Naive thymus-derived CD8-positive, alpha-beta T cell (primary cell): ENCODE measurements at regions not wholly inside any gene's neighbourhood (a gene's known extent, or its start where the extent isn't known, plus 50 kb on each side); places are given as distances from the start of the nearest gene placed in this dataset.

Experiments used
- ATAC-seq, 2 donors: fragments of 150-1000 bp; cut with Tn5 transposase in 1 of 2; sonication (Bioruptor Pico), chemical (Tn5 transposase) in 1 of 2; 1 replicate in 1 of 2; 2 replicates in 1 of 2; pipeline ENCODE4 v1.10.0; 2021; ENCODE audit warnings: mild to moderate bottlenecking in 2 of 2, moderate library complexity in 2 of 2
- POLR2A ChIA-PET: fragments of 350-600 bp; sonication (Branson Sonifier 250); formaldehyde crosslinking; loops from one replicate; lab custom pipeline; 2021; ENCODE audit warnings: antibody characterized with exemption; lab: Charles Lee
- DNase-seq, 10 donors: peaks; one replicate each; pipeline versions ENCODE4 v3.0.0 to v3.0.0-alpha.2; 2020 to 2022
- H3K27ac Mint-ChIP-seq, 10 donors: one replicate each; pipeline ENCODE4 v1.8.0; 2020 to 2022; ENCODE audit warnings: mild to moderate bottlenecking in 10 of 10, mixed read lengths in 10 of 10, moderate library complexity in 4 of 10, inconsistent platforms in 1 of 10
- H3K27me3 Mint-ChIP-seq, 5 donors: one replicate each; pipeline ENCODE4 v1.8.0; 2021 to 2022; ENCODE audit warnings: mixed read lengths in 5 of 5
- H3K36me3 Mint-ChIP-seq, 3 donors: one replicate each; pipeline ENCODE4 v1.8.0; 2020 to 2022; ENCODE audit warnings: mixed read lengths in 3 of 3, mild to moderate bottlenecking in 2 of 3, inconsistent platforms in 1 of 3
- H3K4me1 Mint-ChIP-seq, 4 donors: one replicate each; pipeline ENCODE4 v1.8.0; 2021 to 2022; ENCODE audit warnings: mixed read lengths in 4 of 4
- H3K4me3 Mint-ChIP-seq, 10 donors: one replicate each; pipeline ENCODE4 v1.8.0; 2020 to 2022; ENCODE audit warnings: mild to moderate bottlenecking in 10 of 10, mixed read lengths in 10 of 10, moderate library complexity in 6 of 10, inconsistent platforms in 1 of 10
- H3K9me3 Mint-ChIP-seq, 9 donors: one replicate each; pipeline ENCODE4 v1.8.0; 2020 to 2022; ENCODE audit warnings: mixed read lengths in 9 of 9, mild to moderate bottlenecking in 3 of 9, inconsistent platforms in 1 of 9, moderate library complexity in 1 of 9

GRCh38 chr14:103214461-103214958 lies 91.2 kb downstream of the TNFAIP2 start:
- no peak for DNase-seq
- POLR2A ChIA-PET = no interaction called here
- H3K36me3 Mint-ChIP-seq = no peaks in the 10 kb centered on the region
- peak overlapping the region in 1 of 10 donors; percentile 34 for H3K27ac Mint-ChIP-seq
- H3K9me3 Mint-ChIP-seq = peaks cover 0 to 2% (median 0%) of the 10 kb centered on the region in 9 donors
- H3K4me1 Mint-ChIP-seq = peaks cover 0 to 2% (median under 1%) of the 10 kb centered on the region in 4 donors
- H3K27me3 Mint-ChIP-seq = peaks cover 21 to 60% (median 48%) of the 10 kb centered on the region in 5 donors
- no peak for ATAC-seq
- H3K4me3 Mint-ChIP-seq = no peak overlapping the region

GRCh38 chr14:103216399-103216798 lies 93.1 kb downstream of the TNFAIP2 start:
- Mint-ChIP-seq H3K4me1 (peaks cover 0 to 7% (median 3%) of the 10 kb centered on the region in 4 donors), H3K27ac (no peak overlapping the region), H3K9me3 (peaks cover 0 to 2% (median 0%) of the 10 kb centered on the region in 9 donors), H3K36me3 (no peaks in the 10 kb centered on the region), H3K4me3 (no peak overlapping the region), H3K27me3 (peaks cover 21 to 57% (median 50%) of the 10 kb centered on the region in 5 donors)
- ATAC-seq (no peak), DNase-seq (no peak)
- POLR2A ChIA-PET = no interaction called here

GRCh38 chr14:103216857-103217256 lies 93.6 kb downstream of the TNFAIP2 start:
- peaks cover 23 to 61% (median 53%) of the 10 kb centered on the region in 5 donors for H3K27me3 Mint-ChIP-seq
- ATAC-seq = no peak

GRCh38 chr14:103217538-103217937 lies 94.3 kb downstream of the TNFAIP2 start:
- Mint-ChIP-seq H3K36me3 (no peaks in the 10 kb centered on the region), H3K9me3 (peaks cover 0 to 2% (median 0%) of the 10 kb centered on the region in 9 donors), H3K27ac (no peak overlapping the region), H3K4me3 (no peak overlapping the region), H3K27me3 (peaks cover 18 to 65% (median 48%) of the 10 kb centered on the region in 5 donors), H3K4me1 (peaks cover 0 to 7% (median 3%) of the 10 kb centered on the region in 4 donors)
- POLR2A ChIA-PET = interaction anchor here (0.7 kb wide), 1 partner anchor 520 kb away, joined by 4 read pairs; no protein-coding TSS in a partner anchor
- no peak for ATAC-seq
- DNase-seq = no peak

More at GRCh38 chr14:103216857-103217256, 93.6 kb downstream of the TNFAIP2 start:
- DNase-seq = no peak
- Mint-ChIP-seq H3K27ac (no peak overlapping the region), H3K9me3 (peaks cover 0 to 2% (median 0%) of the 10 kb centered on the region in 9 donors), H3K36me3 (no peaks in the 10 kb centered on the region), H3K4me1 (peaks cover 0 to 7% (median 3%) of the 10 kb centered on the region in 4 donors), H3K4me3 (no peak overlapping the region)
- POLR2A ChIA-PET = interaction anchor here (0.7 kb wide), 1 partner anchor 521 kb away, joined by 4 read pairs; no protein-coding TSS in a partner anchor

GRCh38 chr14:103220134-103220981 lies 97.1 kb downstream of the TNFAIP2 start:
- POLR2A ChIA-PET = no interaction called here
- H3K4me1 Mint-ChIP-seq = peaks cover 0 to 7% (median 3%) of the 10 kb centered on the region in 4 donors
- H3K27ac Mint-ChIP-seq = no peak overlapping the region
- peaks cover 0 to 2% (median 0%) of the 10 kb centered on the region in 9 donors for H3K9me3 Mint-ChIP-seq
- no peak for ATAC-seq
- DNase-seq = no peak
- peak overlapping the region in 3 of 10 donors; percentile 38 to 56 (median 45) for H3K4me3 Mint-ChIP-seq
- H3K27me3 Mint-ChIP-seq = peaks cover 19 to 67% (median 37%) of the 10 kb centered on the region in 5 donors
- H3K36me3 Mint-ChIP-seq = no peaks in the 10 kb centered on the region

GRCh38 chr14:103220982-103221641 lies 97.9 kb downstream of the TNFAIP2 start:
- Mint-ChIP-seq H3K27me3 (peaks cover 15 to 62% (median 32%) of the 10 kb centered on the region in 5 donors), H3K4me1 (peaks cover 0 to 7% (median 3%) of the 10 kb centered on the region in 4 donors), H3K9me3 (peaks cover 0 to 2% (median 0%) of the 10 kb centered on the region in 9 donors), H3K27ac (no peak overlapping the region), H3K36me3 (no peaks in the 10 kb centered on the region), H3K4me3 (peak overlapping the region in 4 of 10 donors; percentile 26 to 60 (median 38))
- no peak for DNase-seq
- POLR2A ChIA-PET = no interaction called here
- ATAC-seq = no peak

GRCh38 chr14:103221781-103222358 lies 98.6 kb downstream of the TNFAIP2 start:
- ATAC-seq (no peak), DNase-seq (no peak)
- H3K4me3 Mint-ChIP-seq = peak overlapping the region in 2 of 10 donors; percentile 18 to 20
- peak overlapping the region in 1 of 10 donors; percentile 0 for H3K27ac Mint-ChIP-seq
- H3K4me1 Mint-ChIP-seq = peaks cover 0 to 7% (median 3%) of the 10 kb centered on the region in 4 donors
- no peaks in the 10 kb centered on the region for H3K36me3 Mint-ChIP-seq
- POLR2A ChIA-PET = no interaction called here
- peaks cover 17 to 64% (median 34%) of the 10 kb centered on the region in 5 donors for H3K27me3 Mint-ChIP-seq
- no peaks in the 10 kb centered on the region for H3K9me3 Mint-ChIP-seq

- H3K9me3 Mint-ChIP-seq = no peaks in the 10 kb centered on the region
- H3K4me3 Mint-ChIP-seq = no peak overlapping the region
- H3K27me3 Mint-ChIP-seq = peaks cover 20 to 80% (median 41%) of the 10 kb centered on the region in 5 donors
- POLR2A ChIA-PET = no interaction called here
- ATAC-seq (no peak), DNase-seq (no peak)
- no peaks in the 10 kb centered on the region for H3K36me3 Mint-ChIP-seq
- no peak overlapping the region for H3K27ac Mint-ChIP-seq
- H3K4me1 Mint-ChIP-seq = peaks cover 0 to 6% (median 3%) of the 10 kb centered on the region in 4 donors
These were observed 100.6 kb downstream of the TNFAIP2 start for GRCh38 chr14:103223818-103224352.

- Mint-ChIP-seq H3K27ac (no peak overlapping the region), H3K9me3 (no peaks in the 10 kb centered on the region), H3K27me3 (peaks cover 17 to 78% (median 40%) of the 10 kb centered on the region in 5 donors), H3K36me3 (no peaks in the 10 kb centered on the region), H3K4me3 (no peak overlapping the region), H3K4me1 (peaks cover 0 to 3% (median 2%) of the 10 kb centered on the region in 4 donors)
- POLR2A ChIA-PET = no interaction called here
- no peak for ATAC-seq
- no peak for DNase-seq
These were observed 101.8 kb downstream of the TNFAIP2 start for GRCh38 chr14:103225062-103225461.

GRCh38 chr14:103225476-103225875 lies 102.2 kb downstream of the TNFAIP2 start:
- peaks cover 0 to 3% (median 3%) of the 10 kb centered on the region in 4 donors for H3K4me1 Mint-ChIP-seq
- H3K27ac Mint-ChIP-seq = no peak overlapping the region
- no peaks in the 10 kb centered on the region for H3K36me3 Mint-ChIP-seq
- no peak overlapping the region for H3K4me3 Mint-ChIP-seq
- no peaks in the 10 kb centered on the region for H3K9me3 Mint-ChIP-seq
- ATAC-seq = no peak
- peaks cover 17 to 82% (median 44%) of the 10 kb centered on the region in 5 donors for H3K27me3 Mint-ChIP-seq
- no peak for DNase-seq
- POLR2A ChIA-PET = no interaction called here

- no peaks in the 10 kb centered on the region for H3K9me3 Mint-ChIP-seq
- H3K4me3 Mint-ChIP-seq = no peak overlapping the region
- DNase-seq = no peak
- peak overlapping the region in 1 of 10 donors; percentile 73 for H3K27ac Mint-ChIP-seq
- no peak for ATAC-seq
- peaks cover 0 to 3% (median 0%) of the 10 kb centered on the region in 4 donors for H3K4me1 Mint-ChIP-seq
- peaks cover 10 to 76% (median 35%) of the 10 kb centered on the region in 5 donors for H3K27me3 Mint-ChIP-seq
- H3K36me3 Mint-ChIP-seq = no peaks in the 10 kb centered on the region
- POLR2A ChIA-PET = no interaction called here
These were observed 104.0 kb downstream of the TNFAIP2 start for GRCh38 chr14:103227094-103227768.
